HEK293 (cell line): ENCODE measurements at regions not wholly inside any gene's neighbourhood (a gene's known extent, or its start where the extent isn't known, plus 50 kb on each side); places are given as distances from the start of the nearest gene placed in this dataset.

Experiments
- ZNF776 ChIP-seq: fragments of 450-650 bp; formaldehyde crosslinking; IDR thresholded peaks from 2 replicates; pipeline ENCODE4 v1.5.0; 2017; ENCODE audit warnings: missing biosample characterization, missing genetic modification characterization, borderline replicate concordance
- TF ChIP-seq, protein P1 (sequence below): fragments of 450-650 bp; formaldehyde crosslinking; IDR thresholded peaks from 2 replicates; pipeline ENCODE4 v1.5.1; 2016; ENCODE audit warnings: missing biosample characterization, missing genetic modification characterization

DNA sequence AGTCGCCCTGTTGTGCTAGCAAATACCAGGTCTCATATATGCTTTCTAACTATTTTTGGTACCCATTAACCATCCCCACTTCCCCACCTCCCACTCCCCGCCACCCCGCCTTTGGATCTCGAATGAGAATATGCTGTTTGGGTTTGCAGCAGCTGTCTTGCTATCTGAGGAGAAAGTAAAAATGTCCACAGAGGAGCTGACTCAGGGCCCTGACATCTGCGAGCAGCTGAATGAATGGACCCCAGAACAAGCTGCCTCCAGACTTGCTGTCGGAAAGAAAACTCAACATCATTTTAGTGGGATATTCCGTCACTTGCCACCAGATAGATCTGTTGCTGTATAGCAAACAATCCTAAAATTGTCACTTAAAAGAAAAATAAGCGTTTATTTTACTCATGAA is 103.7 kb downstream of the LINC00237 start:
- TF ChIP-seq, protein P1, sequence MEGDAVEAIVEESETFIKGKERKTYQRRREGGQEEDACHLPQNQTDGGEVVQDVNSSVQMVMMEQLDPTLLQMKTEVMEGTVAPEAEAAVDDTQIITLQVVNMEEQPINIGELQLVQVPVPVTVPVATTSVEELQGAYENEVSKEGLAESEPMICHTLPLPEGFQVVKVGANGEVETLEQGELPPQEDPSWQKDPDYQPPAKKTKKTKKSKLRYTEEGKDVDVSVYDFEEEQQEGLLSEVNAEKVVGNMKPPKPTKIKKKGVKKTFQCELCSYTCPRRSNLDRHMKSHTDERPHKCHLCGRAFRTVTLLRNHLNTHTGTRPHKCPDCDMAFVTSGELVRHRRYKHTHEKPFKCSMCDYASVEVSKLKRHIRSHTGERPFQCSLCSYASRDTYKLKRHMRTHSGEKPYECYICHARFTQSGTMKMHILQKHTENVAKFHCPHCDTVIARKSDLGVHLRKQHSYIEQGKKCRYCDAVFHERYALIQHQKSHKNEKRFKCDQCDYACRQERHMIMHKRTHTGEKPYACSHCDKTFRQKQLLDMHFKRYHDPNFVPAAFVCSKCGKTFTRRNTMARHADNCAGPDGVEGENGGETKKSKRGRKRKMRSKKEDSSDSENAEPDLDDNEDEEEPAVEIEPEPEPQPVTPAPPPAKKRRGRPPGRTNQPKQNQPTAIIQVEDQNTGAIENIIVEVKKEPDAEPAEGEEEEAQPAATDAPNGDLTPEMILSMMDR (tag by site-specific recombination) = no peak
- no peak for TF ChIP-seq ZNF776 (tag by site-specific recombination)
